Large intestine (tissue), 3 donors: ENCODE measurements at regions not wholly inside any gene's neighbourhood (a gene's known extent, or its start where the extent isn't known, plus 50 kb on each side); places are given as distances from the start of the nearest gene placed in this dataset.
A peak's percentile ranks its signal among the peaks of the same experiment; 100 is the strongest.

ENCODE experiments used
- DNase-seq, 2 donors: peaks; one replicate each; pipeline versions ENCODE4 v3.0.0 to v3.0.0-alpha.2; 2013
- H3K27ac ChIP-seq: one replicate; pipeline ENCODE4 v1.5.1; 2013; ENCODE audit warnings: low read length
- H3K27me3 ChIP-seq: 2 replicates; pipeline ENCODE4 v1.6.1; 2013; ENCODE audit warnings: low read length; ENCODE audit not compliant: control insufficient read depth, insufficient read depth
- H3K36me3 ChIP-seq: 2 replicates; pipeline ENCODE4 v1.6.1; 2013; ENCODE audit warnings: low read length; ENCODE audit not compliant: control insufficient read depth, insufficient read depth
- H3K4me1 ChIP-seq: one replicate; pipeline ENCODE4 v1.6.1; 2013; ENCODE audit warnings: low read length; ENCODE audit not compliant: control insufficient read depth, insufficient read depth
- H3K4me3 ChIP-seq: one replicate; pipeline ENCODE4 v1.5.1; 2013; ENCODE audit warnings: low read length
- H3K9me3 ChIP-seq: one replicate; pipeline ENCODE4 v1.6.1; 2013; ENCODE audit warnings: mild to moderate bottlenecking, low read depth, low read length, moderate library complexity; ENCODE audit not compliant: control insufficient read depth
- WGBS: methylation state at CpG from one replicate; pipeline ENCODE4 v1.1.5; 2013; ENCODE audit warnings: low lambda C conversion rate; ENCODE audit not compliant: insufficient coverage; 5-methylcytosine and 5-hydroxymethylcytosine counted together

GRCh38 chr4:54554339-54554990 is 103.3 kb upstream of the KIT start:
- Histone ChIP-seq H3K4me1 (peaks cover 7% of the 10 kb centered on the region), H3K4me3 (no peak overlapping the region), H3K27ac (no peak overlapping the region), H3K9me3 (no peaks in the 10 kb centered on the region), H3K36me3 (no peaks in the 10 kb centered on the region), H3K27me3 (peaks cover 4% of the 10 kb centered on the region)
- WGBS = no CpG with 5 or more reads among the region's 9 CpGs
- no peak for DNase-seq

GRCh38 chr4:54556051-54556450 is 101.7 kb upstream of the KIT start:
- no CpG with 5 or more reads among the region's 1 CpG for WGBS
- Histone ChIP-seq H3K36me3 (no peaks in the 10 kb centered on the region), H3K9me3 (no peaks in the 10 kb centered on the region), H3K4me3 (no peak overlapping the region), H3K27me3 (peaks cover 4% of the 10 kb centered on the region), H3K27ac (no peak overlapping the region), H3K4me1 (peaks cover 11% of the 10 kb centered on the region)
- DNase-seq = no peak

- no peak overlapping the region for H3K4me3 ChIP-seq
- H3K27me3 ChIP-seq = peaks cover 4% of the 10 kb centered on the region
- no peaks in the 10 kb centered on the region for H3K9me3 ChIP-seq
- no peak overlapping the region for H3K27ac ChIP-seq
- WGBS = no CpG with 5 or more reads among the region's 3 CpGs
- DNase-seq = no peak
- peaks cover 11% of the 10 kb centered on the region for H3K4me1 ChIP-seq
- no peaks in the 10 kb centered on the region for H3K36me3 ChIP-seq
These were observed 101.2 kb upstream of the KIT start for GRCh38 chr4:54556587-54556986.

DNA sequence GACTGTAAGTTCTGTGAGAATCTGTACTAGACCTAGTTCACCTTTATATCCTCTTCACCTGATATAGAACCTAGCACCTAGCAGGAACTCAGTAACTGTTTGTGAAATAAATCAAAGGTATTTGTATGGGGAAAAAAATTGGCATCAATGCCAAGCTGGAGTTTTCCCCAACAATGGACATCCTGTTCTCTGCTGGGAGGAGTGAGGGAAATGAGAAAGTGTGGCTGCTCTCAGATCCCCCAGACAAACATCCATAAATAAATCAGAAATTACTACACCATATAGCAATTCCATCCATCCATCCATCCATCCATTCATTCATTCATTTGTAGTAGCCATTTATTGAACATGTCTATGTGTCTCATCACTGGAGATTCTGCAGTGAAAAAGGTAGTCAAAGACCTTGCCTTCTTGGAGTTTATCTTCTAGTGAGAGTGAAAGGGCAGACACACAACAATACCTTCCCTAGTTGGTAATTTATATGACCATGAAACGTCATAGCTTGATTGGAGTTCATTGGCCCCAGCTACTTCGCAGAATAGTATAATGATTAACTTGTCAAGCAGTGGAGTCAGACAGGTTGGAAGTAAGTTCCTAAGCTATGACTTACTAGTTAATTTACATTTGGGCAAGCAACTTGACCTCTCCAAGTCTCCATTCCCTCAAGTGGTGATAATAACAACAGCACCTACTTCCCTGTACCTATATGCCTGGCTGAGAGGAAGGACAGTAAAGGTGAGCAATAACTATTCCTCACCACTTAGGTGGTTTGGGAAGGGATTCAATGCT is 98.7 kb upstream of the KIT start:
- no CpG with 5 or more reads among the region's 2 CpGs for WGBS
- peak; percentile 78 to 92 for DNase-seq
- H3K36me3 ChIP-seq = no peaks in the 10 kb centered on the region

GRCh38 chr4:54560513-54560912 is 97.2 kb upstream of the KIT start:
- no peaks in the 10 kb centered on the region for H3K9me3 ChIP-seq
- DNase-seq = no peak
- H3K4me1 ChIP-seq = peaks cover 11% of the 10 kb centered on the region
- H3K27ac ChIP-seq = no peak overlapping the region
- WGBS = no CpG with 5 or more reads among the region's 4 CpGs
- H3K27me3 ChIP-seq = peaks cover 4% of the 10 kb centered on the region
- no peak overlapping the region for H3K4me3 ChIP-seq
- no peaks in the 10 kb centered on the region for H3K36me3 ChIP-seq

More for the DNA sequence above, 98.7 kb upstream of the KIT start:
- H3K4me3 ChIP-seq = no peak overlapping the region
- peaks cover 4% of the 10 kb centered on the region for H3K27me3 ChIP-seq
- peaks cover 11% of the 10 kb centered on the region for H3K4me1 ChIP-seq
- H3K9me3 ChIP-seq = no peaks in the 10 kb centered on the region
- H3K27ac ChIP-seq = no peak overlapping the region

DNA sequence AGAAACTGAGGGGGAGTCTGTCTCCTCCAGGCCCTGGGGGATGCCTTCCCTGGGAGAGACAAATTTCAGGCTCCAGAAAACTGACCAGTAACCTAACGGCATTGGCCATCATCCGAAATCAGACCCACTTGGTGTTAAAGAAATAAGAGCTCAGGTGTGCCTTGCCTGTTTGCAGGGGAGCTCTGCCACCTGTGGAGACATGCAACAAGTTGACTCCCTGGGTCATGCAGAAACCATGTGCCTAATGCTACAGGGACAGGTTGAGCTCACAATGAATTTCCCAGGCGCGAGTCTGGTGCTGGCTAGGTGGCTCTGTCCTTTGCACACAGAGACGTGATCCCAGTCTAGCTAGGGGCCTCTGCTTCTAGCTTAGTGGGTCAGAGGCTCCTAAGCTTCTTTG is 95.8 kb upstream of the KIT start:
- no CpG with 5 or more reads among the region's 5 CpGs for WGBS
- H3K4me3 ChIP-seq = no peak overlapping the region
- H3K4me1 ChIP-seq = peaks cover 18% of the 10 kb centered on the region
- DNase-seq = no peak
- H3K27me3 ChIP-seq = peaks cover 4% of the 10 kb centered on the region
- no peak overlapping the region for H3K27ac ChIP-seq
- H3K36me3 ChIP-seq = no peaks in the 10 kb centered on the region
- H3K9me3 ChIP-seq = no peaks in the 10 kb centered on the region

GRCh38 chr4:54566608-54567007 is 91.1 kb upstream of the KIT start:
- no peak overlapping the region for H3K27ac ChIP-seq
- H3K9me3 ChIP-seq = no peaks in the 10 kb centered on the region
- H3K27me3 ChIP-seq = no peaks in the 10 kb centered on the region
- peaks cover 8% of the 10 kb centered on the region for H3K4me1 ChIP-seq
- no CpG with 5 or more reads among the region's 5 CpGs for WGBS
- no peak overlapping the region for H3K4me3 ChIP-seq
- DNase-seq = peak in 1 of 2 donors; percentile 49
- no peaks in the 10 kb centered on the region for H3K36me3 ChIP-seq

DNA sequence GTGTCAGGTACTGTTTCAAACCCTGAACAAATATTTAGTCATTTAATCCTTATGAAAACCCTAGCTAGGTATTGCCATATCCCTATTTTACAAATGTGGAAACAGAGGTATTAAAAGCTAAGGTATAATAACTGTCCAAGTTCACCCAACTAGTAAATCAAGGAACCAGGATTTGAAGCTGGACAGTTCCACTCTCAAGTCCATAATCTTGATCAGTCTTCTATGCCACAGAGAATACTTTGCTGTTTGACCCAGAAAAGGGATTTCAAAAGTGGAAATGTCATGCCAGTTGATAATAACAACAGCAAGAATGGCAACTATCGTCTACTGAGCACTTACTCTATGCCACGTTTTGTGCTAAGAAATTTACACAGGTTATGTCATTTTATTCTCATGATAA is 90.4 kb upstream of the KIT start:
- Histone ChIP-seq H3K9me3 (no peaks in the 10 kb centered on the region), H3K36me3 (no peaks in the 10 kb centered on the region), H3K27ac (no peak overlapping the region), H3K27me3 (no peaks in the 10 kb centered on the region), H3K4me3 (no peak overlapping the region), H3K4me1 (peaks cover 8% of the 10 kb centered on the region)
- DNase-seq = no peak
- 86% methylated on average over 1 of the region's 2 CpGs for WGBS

DNA sequence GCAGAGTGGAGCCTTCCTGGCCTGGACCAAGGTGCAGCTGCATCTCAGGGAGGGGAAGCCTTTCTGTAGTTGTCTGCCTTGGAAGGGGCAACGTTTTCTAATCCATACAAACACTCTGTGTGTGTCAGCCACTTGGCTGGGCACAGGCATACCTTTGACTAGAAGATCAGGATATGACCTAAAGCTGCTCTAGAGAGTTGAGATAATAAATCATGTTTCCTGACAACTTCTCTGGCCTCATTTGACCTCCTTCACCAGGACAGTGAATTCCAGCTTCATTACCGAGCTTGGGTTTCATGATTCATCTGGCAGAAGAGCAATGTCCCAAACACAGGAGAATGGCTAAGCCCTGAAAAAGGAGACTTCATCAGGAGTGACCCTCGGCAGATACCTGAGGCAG is 89.6 kb upstream of the KIT start:
- H3K27ac ChIP-seq = no peak overlapping the region
- H3K27me3 ChIP-seq = no peaks in the 10 kb centered on the region
- WGBS = no CpG with 5 or more reads among the region's 3 CpGs
- H3K9me3 ChIP-seq = no peaks in the 10 kb centered on the region
- peaks cover 8% of the 10 kb centered on the region for H3K4me1 ChIP-seq
- DNase-seq = no peak
- H3K4me3 ChIP-seq = no peak overlapping the region
- no peaks in the 10 kb centered on the region for H3K36me3 ChIP-seq

GRCh38 chr4:54570822-54571221 is 86.9 kb upstream of the KIT start:
- H3K4me1 ChIP-seq = peaks cover 8% of the 10 kb centered on the region
- H3K27me3 ChIP-seq = no peaks in the 10 kb centered on the region
- H3K27ac ChIP-seq = no peak overlapping the region
- no peaks in the 10 kb centered on the region for H3K36me3 ChIP-seq
- WGBS = 94% methylated on average over 2 of the region's 2 CpGs
- no peak overlapping the region for H3K4me3 ChIP-seq
- no peak for DNase-seq
- no peaks in the 10 kb centered on the region for H3K9me3 ChIP-seq
